Omental fat pad (tissue), 3 donors: ENCODE measurements at regions not wholly inside any gene's neighbourhood (a gene's known extent, or its start where the extent isn't known, plus 50 kb on each side); places are given as distances from the start of the nearest gene placed in this dataset.

Source experiments
- ATAC-seq: fragments of 150-250 bp; one replicate; pipeline ENCODE4 v1.9.1; 2016; ENCODE audit warnings: mild to moderate bottlenecking, moderate library complexity; ENCODE audit not compliant: low FRiP score
- DNase-seq: peaks from one replicate; pipeline ENCODE4 v3.0.0-alpha.2; 2019; ENCODE audit warnings: low spot score
- TF ChIP-seq, protein P1 (sequence below), 3 donors: fragments of 450-650 bp; IDR thresholded peaks; one replicate each; pipeline ENCODE4 v1.5.1; 2016 to 2017; ENCODE audit warnings: antibody characterized with exemption in 3 of 3, mild to moderate bottlenecking in 3 of 3, moderate library complexity in 2 of 3

DNA sequence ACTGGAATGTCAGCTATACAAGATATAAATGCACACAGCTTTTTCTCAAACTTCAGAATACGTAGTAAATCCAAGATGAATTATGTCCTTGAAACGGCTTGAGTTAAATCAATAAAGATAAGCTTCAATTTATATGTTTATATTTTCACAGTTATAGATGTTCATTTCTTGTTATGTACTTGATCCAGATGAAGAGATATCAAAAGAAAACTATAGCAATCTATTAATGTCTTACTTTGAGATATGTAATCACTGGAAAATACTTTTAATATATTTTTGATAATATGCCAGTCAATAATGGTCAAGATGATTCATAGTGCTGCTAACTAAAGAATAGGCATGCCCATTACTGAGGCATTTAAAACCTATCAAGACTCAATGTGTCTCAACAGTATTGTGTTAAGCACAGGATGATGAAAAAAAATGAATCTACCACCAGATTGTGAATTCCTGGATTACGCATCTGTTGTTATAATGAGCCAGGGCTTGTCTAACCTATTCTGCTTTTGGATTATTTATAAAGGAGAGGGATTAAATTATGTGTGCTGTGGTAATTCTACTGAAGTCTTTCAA, 372.6 kb upstream of the PRR16 start:
- no peak for ATAC-seq

DNA sequence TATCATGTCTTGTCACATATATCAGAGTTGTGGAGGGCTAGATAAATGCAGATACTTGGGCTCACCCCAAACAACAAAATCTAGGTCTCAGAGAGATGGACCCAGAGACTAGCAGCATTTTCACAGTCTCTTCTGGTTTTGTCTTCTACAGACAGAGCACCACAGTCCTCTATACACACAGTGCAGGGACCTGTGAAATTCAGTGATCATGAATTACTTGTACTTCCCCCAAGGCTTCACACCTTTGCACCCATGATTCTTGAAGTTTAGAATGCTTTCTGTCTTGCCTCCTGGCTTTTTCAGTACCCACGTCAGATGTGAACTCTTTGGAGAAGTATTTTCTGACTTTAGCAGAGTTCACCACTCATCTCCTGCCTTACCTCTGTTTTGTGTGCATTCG, 371.5 kb upstream of the PRR16 start:
- DNase-seq = no peak
- TF ChIP-seq, protein P1, sequence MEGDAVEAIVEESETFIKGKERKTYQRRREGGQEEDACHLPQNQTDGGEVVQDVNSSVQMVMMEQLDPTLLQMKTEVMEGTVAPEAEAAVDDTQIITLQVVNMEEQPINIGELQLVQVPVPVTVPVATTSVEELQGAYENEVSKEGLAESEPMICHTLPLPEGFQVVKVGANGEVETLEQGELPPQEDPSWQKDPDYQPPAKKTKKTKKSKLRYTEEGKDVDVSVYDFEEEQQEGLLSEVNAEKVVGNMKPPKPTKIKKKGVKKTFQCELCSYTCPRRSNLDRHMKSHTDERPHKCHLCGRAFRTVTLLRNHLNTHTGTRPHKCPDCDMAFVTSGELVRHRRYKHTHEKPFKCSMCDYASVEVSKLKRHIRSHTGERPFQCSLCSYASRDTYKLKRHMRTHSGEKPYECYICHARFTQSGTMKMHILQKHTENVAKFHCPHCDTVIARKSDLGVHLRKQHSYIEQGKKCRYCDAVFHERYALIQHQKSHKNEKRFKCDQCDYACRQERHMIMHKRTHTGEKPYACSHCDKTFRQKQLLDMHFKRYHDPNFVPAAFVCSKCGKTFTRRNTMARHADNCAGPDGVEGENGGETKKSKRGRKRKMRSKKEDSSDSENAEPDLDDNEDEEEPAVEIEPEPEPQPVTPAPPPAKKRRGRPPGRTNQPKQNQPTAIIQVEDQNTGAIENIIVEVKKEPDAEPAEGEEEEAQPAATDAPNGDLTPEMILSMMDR (IDR thresholded peaks at IDR 0.05) = no peak
- ATAC-seq = no peak

More for the DNA sequence above, 372.6 kb upstream of the PRR16 start:
- no peak for DNase-seq
- TF ChIP-seq, protein P1 (IDR thresholded peaks at IDR 0.05) = no peak

DNA sequence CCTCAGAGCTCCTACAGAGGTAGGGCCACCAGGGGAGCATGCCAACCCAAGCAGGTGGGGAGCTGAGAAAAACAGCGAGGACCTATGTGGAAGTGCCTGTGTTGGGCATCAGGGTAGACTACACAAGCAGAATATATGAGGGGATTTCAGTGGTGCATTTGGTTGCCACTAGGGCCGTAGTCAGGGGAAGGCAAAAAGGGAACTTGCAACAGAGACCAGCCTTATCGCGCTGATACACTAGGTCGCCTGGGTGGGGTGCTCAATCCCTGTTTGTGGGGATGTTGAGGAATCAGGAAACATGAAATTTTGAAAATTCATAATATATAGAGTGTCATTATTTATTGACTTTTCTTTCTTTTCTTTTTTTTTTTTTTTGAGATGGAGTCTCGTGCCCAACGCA, 370.9 kb upstream of the PRR16 start:
- DNase-seq (no peak), ATAC-seq (no peak)
- TF ChIP-seq, protein P1 (IDR thresholded peaks at IDR 0.05) = no peak

DNA sequence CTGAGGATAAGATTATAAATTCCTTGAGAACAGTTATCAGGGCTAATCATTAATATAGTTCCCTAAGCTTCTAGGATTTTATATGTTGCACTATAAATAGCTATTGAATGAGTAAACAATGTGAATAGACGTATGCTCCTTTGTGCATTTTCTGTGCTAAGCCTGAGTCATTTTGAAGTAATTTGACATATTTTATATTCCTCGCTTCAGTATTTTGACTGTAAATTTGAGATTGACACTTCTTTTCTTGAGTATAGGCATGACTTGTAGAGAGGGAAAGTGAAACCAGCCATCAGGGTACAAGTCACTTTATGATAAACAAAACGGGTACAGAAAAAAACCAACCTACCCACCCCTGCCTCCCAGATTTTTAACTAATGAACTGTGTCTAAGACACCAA, 367.7 kb upstream of the PRR16 start:
- TF ChIP-seq, protein P1 (IDR thresholded peaks at IDR 0.05) = no peak
- DNase-seq (no peak), ATAC-seq (no peak)

DNA sequence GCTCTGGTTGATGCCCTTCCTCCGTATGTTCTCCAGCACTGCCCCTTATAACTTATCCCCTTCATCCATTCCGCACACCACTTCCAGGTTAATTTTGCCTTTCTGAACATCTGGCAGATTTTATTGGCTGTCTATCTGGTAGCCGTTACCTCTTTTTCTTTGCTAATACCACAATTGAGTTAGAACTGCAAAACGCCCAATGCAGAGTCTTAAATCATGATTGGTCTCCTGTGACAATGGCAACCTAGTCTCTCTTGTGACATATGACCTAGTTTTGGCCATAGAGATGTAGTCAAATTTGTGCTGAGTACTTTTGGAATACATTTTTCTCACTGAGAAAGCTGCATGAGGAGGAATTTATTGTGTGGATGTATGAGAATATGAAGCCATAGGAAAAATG, 365.7 kb upstream of the PRR16 start:
- TF ChIP-seq, protein P1 (IDR thresholded peaks at IDR 0.05) = no peak
- DNase-seq = no peak
- ATAC-seq = no peak

DNA sequence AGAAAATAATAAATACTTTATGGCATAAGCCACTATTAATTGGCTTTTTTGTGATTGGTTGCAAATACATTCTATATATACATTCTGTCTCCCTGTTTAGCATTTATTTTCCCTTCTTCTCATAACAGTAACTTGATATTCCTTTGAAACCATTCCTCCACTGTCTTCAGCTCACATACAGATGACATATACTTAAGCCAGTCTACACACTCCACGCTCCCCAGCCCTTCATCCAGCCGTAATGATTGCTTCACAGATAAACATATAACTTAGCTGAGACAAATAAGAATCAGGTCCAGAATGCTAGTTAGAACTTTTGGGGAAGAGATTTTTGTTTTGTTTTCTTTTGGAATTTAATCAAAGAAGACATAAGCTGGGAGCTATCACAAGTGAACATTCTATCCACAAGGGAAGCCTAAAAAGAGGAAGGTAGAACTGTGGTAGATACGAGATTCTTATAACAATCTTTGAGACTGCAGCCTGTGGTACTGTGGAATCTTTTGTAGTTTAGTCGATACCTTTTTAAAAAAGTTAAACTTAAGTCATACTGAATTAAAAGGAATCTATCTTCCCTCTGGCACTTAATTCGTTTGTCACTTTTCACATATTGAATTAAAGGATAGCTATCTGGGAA, 365.1 kb upstream of the PRR16 start:
- DNase-seq (no peak), ATAC-seq (no peak)
- TF ChIP-seq, protein P1 (IDR thresholded peaks at IDR 0.05) = no peak

DNA sequence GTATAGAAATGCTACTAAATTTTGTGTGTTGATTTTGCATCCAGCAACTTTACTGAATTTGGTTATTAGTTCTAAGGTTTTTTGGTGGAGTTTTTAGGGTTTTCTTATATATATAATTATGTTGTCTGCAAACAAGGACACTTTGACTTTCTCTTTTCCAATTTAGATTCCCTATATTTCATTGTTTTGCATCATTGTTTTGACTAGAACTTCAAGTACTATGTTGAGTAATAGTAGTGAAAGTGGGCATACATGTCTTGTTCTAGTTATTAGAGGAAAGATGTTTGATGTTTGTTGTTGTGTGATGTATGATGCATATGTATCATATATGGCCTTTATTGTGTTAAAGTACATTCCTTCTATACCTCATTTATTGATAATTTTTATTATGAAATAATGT, 362.3 kb upstream of the PRR16 start:
- no peak for DNase-seq
- ATAC-seq = no peak
- TF ChIP-seq, protein P1 (IDR thresholded peaks at IDR 0.05) = no peak
